Activated effector memory CD4-positive, alpha-beta T cell treated with anti-CD3 and anti-CD28 coated beads, Interleukin-2, amount 50 U/mL, for 16 hours (primary cell): ENCODE measurements at regions not wholly inside any gene's neighbourhood (a gene's known extent, or its start where the extent isn't known, plus 50 kb on each side); places are given as distances from the start of the nearest gene placed in this dataset.
"Not testable (repeated sequence)": the region's sequence is repeated elsewhere in the genome, so short reads cannot be mapped to it uniquely, and the experiment has no call there.

ENCODE experiments used
- DNase-seq: peaks from one replicate; pipeline ENCODE4 v3.0.0-alpha.2; 2020

DNA sequence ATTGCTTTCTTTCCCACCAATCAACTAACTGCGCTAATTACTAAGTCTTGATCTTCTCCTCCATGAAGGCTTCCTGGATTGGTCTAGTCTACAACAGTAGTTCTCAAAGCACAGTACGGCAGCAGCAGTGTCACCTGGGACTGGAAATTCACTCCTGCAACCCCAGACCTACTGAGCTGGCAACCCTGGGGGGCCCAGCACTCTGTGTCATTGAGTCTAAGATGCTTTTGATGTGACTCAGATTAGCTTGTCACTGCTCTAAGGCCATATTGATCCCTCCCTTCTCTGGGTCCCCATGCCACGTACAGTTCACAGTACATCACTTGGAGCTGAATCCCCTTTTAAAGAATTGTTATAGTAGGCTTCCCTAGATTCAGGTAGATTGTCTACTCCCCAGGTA lies 65.7 kb upstream of the KMT2C start:
- no peak for DNase-seq

GRCh38 chr7:152499969-152500368 lies 64.2 kb upstream of the KMT2C start:
- DNase-seq, result not testable (repeated sequence)

DNA sequence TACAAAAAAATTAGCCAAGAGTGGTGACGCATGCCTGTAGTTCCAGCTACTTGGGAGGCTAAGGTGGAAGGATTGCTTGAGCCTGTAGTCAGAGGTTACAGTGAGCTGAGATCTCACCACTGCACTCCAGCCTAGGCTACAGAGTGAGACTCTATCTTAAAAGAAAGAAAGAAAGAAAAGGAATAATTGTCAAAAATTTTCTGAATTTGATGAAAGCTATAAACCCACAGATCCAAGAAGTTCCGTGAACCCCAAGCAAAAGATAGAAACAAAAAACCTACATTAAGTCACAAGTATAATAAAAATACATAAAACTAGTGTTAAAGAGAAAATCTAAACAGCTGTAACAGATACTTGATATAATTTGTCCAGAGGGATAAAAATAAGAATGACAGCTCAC lies 60.1 kb upstream of the KMT2C start:
- no peak for DNase-seq

GRCh38 chr7:152492952-152493351 lies 57.1 kb upstream of the KMT2C start:
- DNase-seq, result no peak

- DNase-seq, result no peak
Measured at GRCh38 chr7:152489044-152489443, 53.2 kb upstream of the KMT2C start.

DNA sequence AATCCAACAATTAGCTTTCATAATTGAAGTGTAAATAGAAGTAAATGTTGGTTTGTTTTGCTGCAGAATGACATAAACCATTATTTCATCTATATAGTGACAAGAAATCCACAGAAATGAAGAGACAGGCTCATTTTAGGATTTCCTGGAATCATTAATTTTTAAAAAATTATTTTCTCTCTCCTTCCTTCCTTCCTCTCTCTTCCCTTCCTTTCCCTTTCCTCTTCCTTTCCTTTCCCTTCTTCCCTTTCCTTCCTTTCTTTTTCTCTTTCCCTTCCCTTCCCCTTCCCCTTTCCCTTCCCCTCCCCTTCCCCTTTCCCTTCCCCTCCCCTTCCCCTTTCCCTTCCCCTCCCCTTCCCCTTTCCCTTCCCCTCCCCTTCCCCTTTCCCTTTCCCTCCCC lies 51.2 kb upstream of the KMT2C start:
- no peak for DNase-seq

- peak; percentile 36 for DNase-seq
Measured at GRCh38 chr7:152485826-152486225, 50.0 kb upstream of the KMT2C start.
